PC-9 (cell line): ENCODE measurements at regions not wholly inside any gene's neighbourhood (a gene's known extent, or its start where the extent isn't known, plus 50 kb on each side); places are given as distances from the start of the nearest gene placed in this dataset.

Experiments
- EZH2 ChIP-seq: fragments of 200-600 bp; sonication (generic); IDR thresholded peaks from 2 replicates; pipeline ENCODE4 v1.8.0; 2017; ENCODE audit warnings: antibody characterized with exemption, low read depth
- TF ChIP-seq, protein P1 (sequence below): fragments of 200-600 bp; sonication (generic); conservative IDR thresholded peaks from 2 replicates; pipeline ENCODE4 v1.6.1; 2017; ENCODE audit warnings: mixed run types, antibody characterized with exemption, mild to moderate bottlenecking, moderate library complexity

DNA sequence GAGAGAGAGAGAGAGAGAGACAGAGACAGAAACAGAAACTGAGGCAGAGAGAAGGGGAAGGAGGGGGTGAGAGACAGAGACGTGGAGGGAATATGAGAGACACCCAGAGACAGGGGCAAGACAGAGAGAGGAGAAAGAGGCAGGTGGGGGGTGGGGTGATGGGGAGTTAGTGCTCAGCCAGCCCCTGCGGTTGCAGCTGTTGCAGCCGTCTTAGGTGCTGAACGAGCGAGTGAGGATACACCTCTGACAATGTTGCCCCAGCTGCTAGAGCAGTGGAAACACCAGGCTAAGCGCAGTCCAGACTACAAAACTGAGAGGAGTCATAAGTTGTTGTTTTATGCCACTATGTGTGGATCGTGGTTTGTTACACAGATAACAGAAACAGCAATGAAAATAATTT is 328.2 kb upstream of the SHH start:
- TF ChIP-seq, protein P1, sequence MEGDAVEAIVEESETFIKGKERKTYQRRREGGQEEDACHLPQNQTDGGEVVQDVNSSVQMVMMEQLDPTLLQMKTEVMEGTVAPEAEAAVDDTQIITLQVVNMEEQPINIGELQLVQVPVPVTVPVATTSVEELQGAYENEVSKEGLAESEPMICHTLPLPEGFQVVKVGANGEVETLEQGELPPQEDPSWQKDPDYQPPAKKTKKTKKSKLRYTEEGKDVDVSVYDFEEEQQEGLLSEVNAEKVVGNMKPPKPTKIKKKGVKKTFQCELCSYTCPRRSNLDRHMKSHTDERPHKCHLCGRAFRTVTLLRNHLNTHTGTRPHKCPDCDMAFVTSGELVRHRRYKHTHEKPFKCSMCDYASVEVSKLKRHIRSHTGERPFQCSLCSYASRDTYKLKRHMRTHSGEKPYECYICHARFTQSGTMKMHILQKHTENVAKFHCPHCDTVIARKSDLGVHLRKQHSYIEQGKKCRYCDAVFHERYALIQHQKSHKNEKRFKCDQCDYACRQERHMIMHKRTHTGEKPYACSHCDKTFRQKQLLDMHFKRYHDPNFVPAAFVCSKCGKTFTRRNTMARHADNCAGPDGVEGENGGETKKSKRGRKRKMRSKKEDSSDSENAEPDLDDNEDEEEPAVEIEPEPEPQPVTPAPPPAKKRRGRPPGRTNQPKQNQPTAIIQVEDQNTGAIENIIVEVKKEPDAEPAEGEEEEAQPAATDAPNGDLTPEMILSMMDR: no peak
- TF ChIP-seq EZH2: no peak
